ENCODE measurements at regions not wholly inside any gene's neighbourhood (a gene's known extent, or its start where the extent isn't known, plus 50 kb on each side); places are given as distances from the start of the nearest gene placed in this dataset.

- H3K9me3 ChIP-seq: no peaks in the 10 kb centered on the region
- no peak overlapping the region for H3K4me3 ChIP-seq
- ATAC-seq (no peak), DNase-seq (no peak)
- H3K27me3 ChIP-seq: no peaks in the 10 kb centered on the region
- H3K36me3 ChIP-seq: no peaks in the 10 kb centered on the region
- TF ChIP-seq POLR2A (IDR thresholded peaks at IDR 0.05) (no peak), CTCF (IDR thresholded peaks at IDR 0.05 in 4 of 5, conservative IDR thresholded peaks at IDR 0.05 in 1 of 5) (no peak)
- intact Hi-C loops (cut with DNase I; ENCODE audit: low total_unique reads): loop anchor here (10.0 kb wide), 1 partner anchor 184 kb away; no protein-coding TSS in a partner anchor
- H3K27ac ChIP-seq: no peak overlapping the region
- no peaks in the 10 kb centered on the region for H3K4me1 ChIP-seq
- in situ Hi-C loops (cut with MboI; ENCODE audit: low sequenced_read_pairs in 4 of 4): no loop called here
These were observed 150.0 kb downstream of the NFKBIZ start for GRCh38 chr3:101999177-101999779.

- Histone ChIP-seq H3K27ac (no peak overlapping the region), H3K4me1 (no peaks in the 10 kb centered on the region), H3K27me3 (no peaks in the 10 kb centered on the region), H3K36me3 (no peaks in the 10 kb centered on the region), H3K9me3 (no peaks in the 10 kb centered on the region), H3K4me3 (no peak overlapping the region)
- intact Hi-C loops (cut with DNase I; ENCODE audit: low total_unique reads): no loop called here
- DNase-seq (no peak), ATAC-seq (no peak)
- no peak for TF ChIP-seq POLR2A (IDR thresholded peaks at IDR 0.05)
- no peak for TF ChIP-seq CTCF (IDR thresholded peaks at IDR 0.05 in 4 of 5, conservative IDR thresholded peaks at IDR 0.05 in 1 of 5)
- in situ Hi-C loops (cut with MboI; ENCODE audit: low sequenced_read_pairs in 4 of 4): loop anchor here in 1 of 4 donors (25.0 kb wide), 1 partner anchor 212 kb away; no protein-coding TSS in a partner anchor
These were observed 151.4 kb downstream of the NFKBIZ start for GRCh38 chr3:102000620-102001209.

GRCh38 chr3:102002056-102002455, 152.7 kb downstream of the NFKBIZ start:
- Histone ChIP-seq H3K9me3 (no peaks in the 10 kb centered on the region), H3K27me3 (no peaks in the 10 kb centered on the region), H3K36me3 (no peaks in the 10 kb centered on the region), H3K4me1 (no peaks in the 10 kb centered on the region), H3K4me3 (no peak overlapping the region), H3K27ac (no peak overlapping the region)
- DNase-seq (no peak), ATAC-seq (no peak)
- intact Hi-C loops (cut with DNase I; ENCODE audit: low total_unique reads): no loop called here
- no peak for TF ChIP-seq CTCF (IDR thresholded peaks at IDR 0.05 in 4 of 5, conservative IDR thresholded peaks at IDR 0.05 in 1 of 5)
- TF ChIP-seq POLR2A (IDR thresholded peaks at IDR 0.05): no peak
- in situ Hi-C loops (cut with MboI; ENCODE audit: low sequenced_read_pairs in 4 of 4): loop anchor here in 1 of 4 donors (25.0 kb wide), 1 partner anchor 210 kb away; no protein-coding TSS in a partner anchor

GRCh38 chr3:102004561-102004960, 155.2 kb downstream of the NFKBIZ start:
- H3K27ac ChIP-seq: no peak overlapping the region
- DNase-seq (no peak), ATAC-seq (no peak)
- H3K4me1 ChIP-seq: no peaks in the 10 kb centered on the region
- no peaks in the 10 kb centered on the region for H3K27me3 ChIP-seq
- no peak overlapping the region for H3K4me3 ChIP-seq
- no peaks in the 10 kb centered on the region for H3K36me3 ChIP-seq
- in situ Hi-C loops (cut with MboI; ENCODE audit: low sequenced_read_pairs in 4 of 4): loop anchor here in 1 of 4 donors (25.0 kb wide), 1 partner anchor 208 kb away; no protein-coding TSS in a partner anchor
- no peaks in the 10 kb centered on the region for H3K9me3 ChIP-seq
- TF ChIP-seq POLR2A (IDR thresholded peaks at IDR 0.05): no peak
- TF ChIP-seq CTCF (IDR thresholded peaks at IDR 0.05 in 4 of 5, conservative IDR thresholded peaks at IDR 0.05 in 1 of 5): no peak
- intact Hi-C loops (cut with DNase I; ENCODE audit: low total_unique reads): no loop called here

Measured in gastrocnemius medialis (tissue), 4 donors.